GM12874 (cell line): ENCODE measurements at regions not wholly inside any gene's neighbourhood (a gene's known extent, or its start where the extent isn't known, plus 50 kb on each side); places are given as distances from the start of the nearest gene placed in this dataset.

Source experiments
- CTCF ChIP-seq: IDR thresholded peaks from 2 replicates; pipeline ENCODE4 v1.5.1; 2011; ENCODE audit warnings: low read depth, mild to moderate bottlenecking, control low read depth, low read length, moderate library complexity; ENCODE audit not compliant: insufficient read depth

DNA sequence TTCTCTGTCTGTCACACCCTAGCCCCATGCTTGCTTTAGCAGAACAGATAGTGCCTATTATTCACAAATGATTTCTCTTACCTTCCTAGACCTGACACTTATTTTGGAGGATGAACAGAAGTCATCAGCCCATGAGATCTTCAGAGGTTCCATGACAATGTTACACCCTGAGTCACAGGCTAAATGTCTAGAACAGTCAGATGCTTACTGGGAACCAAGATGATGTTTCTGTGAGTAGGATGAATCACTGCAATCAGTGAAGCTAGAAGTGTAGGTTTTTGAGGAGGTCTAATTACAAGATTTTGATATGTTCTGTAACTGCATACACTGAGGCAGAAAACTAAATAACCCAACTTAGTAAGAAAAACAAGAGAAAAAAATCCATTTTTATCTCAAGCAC, 123.0 kb upstream of the THUMPD2 start:
- TF ChIP-seq CTCF: no peak

DNA sequence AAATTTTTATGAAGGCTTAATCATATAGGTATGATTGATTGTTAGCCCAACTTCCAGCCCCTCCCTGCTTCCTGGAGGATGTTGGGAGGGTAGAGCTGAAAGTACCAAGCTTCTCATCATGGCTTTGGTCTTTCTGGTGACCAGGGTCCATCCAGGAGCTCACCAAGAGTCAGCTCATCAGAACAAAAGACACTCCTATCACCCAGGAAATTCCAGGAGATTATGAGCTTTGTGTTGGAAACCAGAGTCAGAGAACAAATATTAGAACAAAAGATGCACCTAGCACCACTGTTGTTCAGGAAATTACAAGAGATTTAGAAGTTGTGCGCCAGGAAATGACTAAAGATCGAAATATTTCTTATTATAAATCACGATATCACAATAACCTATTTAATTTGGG, 119.9 kb upstream of the THUMPD2 start:
- no peak for TF ChIP-seq CTCF

DNA sequence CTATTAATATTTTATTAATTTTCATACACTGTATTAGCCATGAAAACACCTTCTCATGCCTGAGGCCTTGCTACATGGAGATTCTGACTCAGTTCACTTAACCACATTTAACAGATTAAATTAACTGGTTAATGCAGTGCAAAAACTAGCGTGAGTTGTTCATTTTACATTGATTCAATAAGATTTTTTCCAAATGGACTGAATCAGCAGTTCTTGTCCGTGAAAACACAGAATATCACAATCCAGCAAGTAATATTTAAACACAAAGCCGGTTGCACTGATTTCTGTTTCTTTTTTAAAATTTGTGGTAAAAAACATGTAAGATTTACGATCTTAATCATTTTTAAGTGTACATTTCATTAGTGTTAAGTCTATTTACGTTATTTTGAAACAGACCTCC, 118.2 kb upstream of the THUMPD2 start:
- TF ChIP-seq CTCF: no peak

- no peak for TF ChIP-seq CTCF
Measured at GRCh38 chr2:39894082-39894481, 115.0 kb upstream of the THUMPD2 start.

DNA sequence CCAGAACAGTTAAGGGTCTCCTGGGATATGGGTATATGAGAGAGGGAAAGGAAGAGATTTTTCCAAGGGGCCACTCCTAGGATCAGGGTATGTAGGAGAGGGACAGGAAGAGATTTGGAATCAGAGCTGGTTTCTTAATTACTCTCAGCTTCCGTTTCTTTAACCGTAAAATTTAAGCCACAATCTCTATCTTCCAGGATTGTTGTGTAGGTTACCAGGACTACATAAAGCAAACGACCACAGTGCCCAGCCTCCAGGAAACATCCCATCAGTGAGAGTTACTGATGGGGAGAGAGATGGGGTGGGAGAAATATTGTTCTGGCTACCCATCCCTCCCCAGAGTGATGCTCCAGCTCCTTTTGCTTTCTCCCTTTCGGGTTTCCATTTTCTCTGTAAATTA, 114.6 kb upstream of the THUMPD2 start:
- no peak for TF ChIP-seq CTCF

DNA sequence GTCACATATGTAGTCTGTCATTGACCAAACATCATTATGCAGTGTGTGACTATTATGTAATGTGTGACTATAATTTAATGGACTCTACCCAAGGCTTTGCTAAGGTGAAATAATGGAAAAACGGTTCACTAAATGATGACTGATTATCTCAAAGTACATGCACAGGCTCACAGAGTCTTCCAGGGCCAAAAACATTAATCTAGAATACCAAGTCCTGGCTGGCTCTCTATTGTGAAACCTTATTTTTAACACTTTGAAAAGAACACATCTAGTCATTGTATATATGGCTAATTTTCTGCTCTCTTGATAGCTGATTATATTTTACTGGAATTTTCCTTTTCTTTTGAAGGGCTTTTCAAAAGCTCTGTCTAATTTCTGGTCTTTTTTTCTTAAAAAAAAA, 102.9 kb upstream of the THUMPD2 start:
- TF ChIP-seq CTCF: no peak

GRCh38 chr2:39881494-39881893, 102.4 kb upstream of the THUMPD2 start:
- no peak for TF ChIP-seq CTCF

- TF ChIP-seq CTCF: no peak
Measured at GRCh38 chr2:39875914-39876267, 96.8 kb upstream of the THUMPD2 start.
